GM12872 (cell line): ENCODE measurements at regions not wholly inside any gene's neighbourhood (a gene's known extent, or its start where the extent isn't known, plus 50 kb on each side); places are given as distances from the start of the nearest gene placed in this dataset.

Source experiments
- TF ChIP-seq, protein P1 (sequence below): IDR thresholded peaks from 3 replicates; pipeline ENCODE4 v1.5.1; 2011; ENCODE audit warnings: low read depth, mild to moderate bottlenecking, low read length, moderate library complexity; ENCODE audit not compliant: insufficient read depth

DNA sequence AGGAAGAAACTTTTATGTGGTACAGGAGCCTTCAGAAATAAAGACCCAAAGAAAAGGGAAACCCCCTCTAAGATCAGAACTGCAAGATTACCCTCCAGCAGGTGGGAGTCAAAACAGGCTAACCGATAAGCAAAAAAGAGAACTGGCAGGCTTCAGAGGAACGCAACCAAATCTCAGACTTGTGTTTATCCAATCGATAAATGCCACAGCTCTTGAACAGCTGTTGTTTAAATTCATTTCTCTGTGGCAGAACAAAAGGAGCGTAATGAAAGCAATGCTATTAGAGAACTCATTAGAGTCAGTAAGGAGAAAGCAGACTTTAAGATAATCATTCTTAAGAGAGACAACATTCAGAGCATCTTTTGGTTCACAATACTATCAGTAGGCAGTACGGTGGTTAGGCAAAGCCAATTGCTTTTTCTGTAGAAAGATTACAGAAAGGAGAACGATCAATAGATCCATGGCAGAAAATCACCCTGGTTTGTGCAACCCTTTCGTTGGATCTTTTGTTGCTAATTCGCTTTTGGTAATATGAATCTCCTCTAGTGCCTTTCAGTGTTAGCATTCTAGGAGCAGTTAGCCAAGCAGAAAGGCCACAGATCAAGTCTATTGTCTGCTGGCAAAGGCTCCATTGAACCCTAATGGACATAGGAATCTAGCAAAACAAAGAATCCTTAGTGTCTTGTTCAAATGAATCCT lies 476.4 kb upstream of the CHST9 start:
- TF ChIP-seq, protein P1, sequence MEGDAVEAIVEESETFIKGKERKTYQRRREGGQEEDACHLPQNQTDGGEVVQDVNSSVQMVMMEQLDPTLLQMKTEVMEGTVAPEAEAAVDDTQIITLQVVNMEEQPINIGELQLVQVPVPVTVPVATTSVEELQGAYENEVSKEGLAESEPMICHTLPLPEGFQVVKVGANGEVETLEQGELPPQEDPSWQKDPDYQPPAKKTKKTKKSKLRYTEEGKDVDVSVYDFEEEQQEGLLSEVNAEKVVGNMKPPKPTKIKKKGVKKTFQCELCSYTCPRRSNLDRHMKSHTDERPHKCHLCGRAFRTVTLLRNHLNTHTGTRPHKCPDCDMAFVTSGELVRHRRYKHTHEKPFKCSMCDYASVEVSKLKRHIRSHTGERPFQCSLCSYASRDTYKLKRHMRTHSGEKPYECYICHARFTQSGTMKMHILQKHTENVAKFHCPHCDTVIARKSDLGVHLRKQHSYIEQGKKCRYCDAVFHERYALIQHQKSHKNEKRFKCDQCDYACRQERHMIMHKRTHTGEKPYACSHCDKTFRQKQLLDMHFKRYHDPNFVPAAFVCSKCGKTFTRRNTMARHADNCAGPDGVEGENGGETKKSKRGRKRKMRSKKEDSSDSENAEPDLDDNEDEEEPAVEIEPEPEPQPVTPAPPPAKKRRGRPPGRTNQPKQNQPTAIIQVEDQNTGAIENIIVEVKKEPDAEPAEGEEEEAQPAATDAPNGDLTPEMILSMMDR, result no peak

- TF ChIP-seq, protein P1, result no peak
Measured at GRCh38 chr18:27656905-27657304, 471.8 kb upstream of the CHST9 start.

GRCh38 chr18:27656167-27656778 lies 471.2 kb upstream of the CHST9 start:
- TF ChIP-seq, protein P1, result no peak

DNA sequence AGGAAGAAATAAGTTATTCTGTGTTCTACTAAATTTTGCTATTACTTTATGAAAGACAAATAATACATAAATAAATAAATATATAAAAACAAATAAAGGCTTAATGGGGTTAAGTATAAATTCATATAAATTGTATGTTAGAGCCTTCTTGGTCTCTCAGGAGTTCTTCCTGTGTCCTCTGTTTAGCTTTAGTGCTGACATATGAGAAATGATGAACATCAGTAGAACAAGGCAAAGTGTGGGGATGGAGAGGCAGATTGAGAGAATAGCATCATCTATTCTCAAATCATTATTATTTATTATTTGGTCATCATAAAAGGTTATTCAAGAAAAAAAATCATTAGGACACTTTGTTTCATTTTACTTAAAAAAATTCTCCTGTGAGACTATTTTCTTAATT lies 468.1 kb upstream of the CHST9 start:
- TF ChIP-seq, protein P1, result no peak

GRCh38 chr18:27652480-27653121 lies 467.5 kb upstream of the CHST9 start:
- TF ChIP-seq, protein P1, result no peak

DNA sequence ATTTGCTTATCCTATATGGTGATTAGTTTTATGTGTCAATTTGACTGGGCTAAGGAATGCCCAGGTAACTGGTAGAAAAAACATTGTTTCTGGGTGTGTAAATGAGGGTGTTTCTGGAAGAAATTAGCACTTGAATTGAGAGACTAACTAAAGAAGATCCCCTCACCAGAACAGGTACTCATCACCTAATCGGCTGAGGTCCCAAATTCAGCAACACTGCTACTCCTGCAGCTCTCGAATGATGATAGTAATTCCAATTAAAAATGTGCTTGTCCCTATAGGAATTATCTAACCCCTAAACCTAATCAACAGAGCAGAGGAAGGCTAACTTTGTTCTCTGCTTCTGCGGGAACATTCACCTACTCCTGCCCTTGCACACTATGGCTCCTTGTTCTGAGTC lies 464.5 kb upstream of the CHST9 start:
- TF ChIP-seq, protein P1, result no peak

GRCh38 chr18:27645929-27646328 lies 460.8 kb upstream of the CHST9 start:
- TF ChIP-seq, protein P1, result no peak
